HEK293 (cell line): ENCODE measurements at regions not wholly inside any gene's neighbourhood (a gene's known extent, or its start where the extent isn't known, plus 50 kb on each side); places are given as distances from the start of the nearest gene placed in this dataset.

Source experiments
- CTCF ChIA-PET: fragments of 350-600 bp; formaldehyde crosslinking; extraction: SDS; loops from one replicate; lab custom pipeline; 2021; ENCODE audit warnings: antibody characterized with exemption; lab: Yijun Ruan, JAX
- POLR2A ChIA-PET: fragments of 300-600 bp; formaldehyde crosslinking; extraction: SDS; loops from one replicate; lab custom pipeline; 2020; ENCODE audit warnings: antibody characterized with exemption, inconsistent platforms; lab: Yijun Ruan, JAX
- H3K27ac ChIP-seq: fragments of 200-500 bp; sonication (Bioruptor generic); 2 replicates; pipeline ENCODE4 v1.5.1; 2014; ENCODE audit warnings: low read depth, low read length, control low read depth, inconsistent platforms; ENCODE audit errors: extremely low read depth
- H3K36me3 ChIP-seq, 2 experiments: fragments of 200-500 bp in 1 of 2; sonication (Bioruptor generic) in 1 of 2; 1 replicate in 1 of 2; 2 replicates in 1 of 2; pipeline ENCODE4 v1.5.1; 2014 to 2017; ENCODE audit warnings: inconsistent platforms in 2 of 2, low read length in 2 of 2; ENCODE audit not compliant: control insufficient read depth in 2 of 2, insufficient read depth in 1 of 2
- H3K4me1 ChIP-seq: fragments of 200-500 bp; sonication (Bioruptor generic); 2 replicates; pipeline ENCODE4 v1.5.1; 2014; ENCODE audit warnings: mild to moderate bottlenecking, low read length, inconsistent platforms; ENCODE audit not compliant: control insufficient read depth, insufficient read depth
- H3K4me3 ChIP-seq: 2 replicates; pipeline ENCODE4 v1.5.1; 2011; ENCODE audit warnings: low read depth, mild to moderate bottlenecking, control low read depth, low read length, moderate library complexity
- H3K9me3 ChIP-seq: fragments of 200-500 bp; sonication (Bioruptor generic); 2 replicates; pipeline ENCODE4 v1.5.1; 2014; ENCODE audit warnings: low read depth, low read length, inconsistent platforms; ENCODE audit not compliant: control insufficient read depth, insufficient read depth
- KLF9 ChIP-seq: fragments of 450-650 bp; formaldehyde crosslinking; IDR thresholded peaks from 2 replicates; pipeline ENCODE4 v1.5.1; 2016; ENCODE audit warnings: missing biosample characterization, missing genetic modification characterization, low read depth
- MEIS1 ChIP-seq: sonication (generic); formaldehyde crosslinking; IDR thresholded peaks from 2 replicates; pipeline ENCODE4 v1.8.1; 2022; ENCODE audit warnings: missing genetic modification reagents, mild to moderate bottlenecking, borderline replicate concordance
- PRDM1 ChIP-seq: fragments of 450-650 bp; formaldehyde crosslinking; IDR thresholded peaks from 2 replicates; pipeline ENCODE4; 2016; ENCODE audit warnings: missing biosample characterization, missing genetic modification characterization
- PRDM4 ChIP-seq: fragments of 450-650 bp; formaldehyde crosslinking; IDR thresholded peaks from 2 replicates; pipeline ENCODE4 v1.5.1; 2017; ENCODE audit warnings: missing biosample characterization, missing genetic modification characterization
- PRDM6 ChIP-seq: fragments of 450-650 bp; formaldehyde crosslinking; IDR thresholded peaks from 2 replicates; pipeline ENCODE4 v1.5.1; 2017; ENCODE audit warnings: missing biosample characterization, missing genetic modification characterization
- TCF7L2 ChIP-seq: IDR thresholded peaks from 2 replicates; pipeline ENCODE4 v1.6.1; 2011; ENCODE audit warnings: low read depth, mild to moderate bottlenecking, inconsistent platforms, low read length, moderate library complexity, borderline replicate concordance
- ZBTB26 ChIP-seq: fragments of 450-650 bp; formaldehyde crosslinking; optimal IDR thresholded peaks from 2 replicates; pipeline ENCODE3; 2016; ENCODE audit warnings: missing biosample characterization, mild to moderate bottlenecking, missing genetic modification characterization
- ZNF112 ChIP-seq: fragments of 450-650 bp; formaldehyde crosslinking; IDR thresholded peaks from 2 replicates; pipeline ENCODE4 v1.5.0; 2017; ENCODE audit warnings: missing biosample characterization, missing genetic modification characterization
- ZNF274 ChIP-seq, 2 experiments: fragments of 200-500 bp in 1 of 2; fragments of 450-650 bp in 1 of 2; sonication (Bioruptor generic) in 1 of 2; formaldehyde crosslinking in 1 of 2; IDR thresholded peaks; 2 replicates each; pipeline versions ENCODE4 v1.5.1 to v1.6.1; 2014 to 2016; ENCODE audit warnings: borderline replicate concordance in 1 of 2, inconsistent platforms in 1 of 2, low read length in 1 of 2, missing biosample characterization in 1 of 2, missing genetic modification characterization in 1 of 2
- ZNF341 ChIP-seq: fragments of 450-650 bp; formaldehyde crosslinking; IDR thresholded peaks from 2 replicates; pipeline ENCODE4; 2016; ENCODE audit warnings: low read depth, missing biosample characterization, missing genetic modification characterization
- ZNF398 ChIP-seq: fragments of 450-650 bp; formaldehyde crosslinking; IDR thresholded peaks from 2 replicates; pipeline ENCODE4 v1.5.1; 2017; ENCODE audit warnings: missing biosample characterization, missing genetic modification characterization
- ZNF404 ChIP-seq: fragments of 450-650 bp; formaldehyde crosslinking; IDR thresholded peaks from 2 replicates; pipeline ENCODE4 v1.5.1; 2017; ENCODE audit warnings: missing biosample characterization, missing genetic modification characterization
- ZNF501 ChIP-seq: fragments of 450-650 bp; formaldehyde crosslinking; IDR thresholded peaks from 2 replicates; pipeline ENCODE4 v1.5.1; 2016; ENCODE audit warnings: missing biosample characterization, missing genetic modification characterization
- ZNF692 ChIP-seq: fragments of 450-650 bp; formaldehyde crosslinking; IDR thresholded peaks from 2 replicates; pipeline ENCODE4 v1.5.1; 2016; ENCODE audit warnings: missing biosample characterization, missing genetic modification characterization
- ZNF777 ChIP-seq: fragments of 450-650 bp; formaldehyde crosslinking; IDR thresholded peaks from 2 replicates; pipeline ENCODE4 v1.5.1; 2017; ENCODE audit warnings: missing biosample characterization, missing genetic modification characterization, borderline replicate concordance

DNA sequence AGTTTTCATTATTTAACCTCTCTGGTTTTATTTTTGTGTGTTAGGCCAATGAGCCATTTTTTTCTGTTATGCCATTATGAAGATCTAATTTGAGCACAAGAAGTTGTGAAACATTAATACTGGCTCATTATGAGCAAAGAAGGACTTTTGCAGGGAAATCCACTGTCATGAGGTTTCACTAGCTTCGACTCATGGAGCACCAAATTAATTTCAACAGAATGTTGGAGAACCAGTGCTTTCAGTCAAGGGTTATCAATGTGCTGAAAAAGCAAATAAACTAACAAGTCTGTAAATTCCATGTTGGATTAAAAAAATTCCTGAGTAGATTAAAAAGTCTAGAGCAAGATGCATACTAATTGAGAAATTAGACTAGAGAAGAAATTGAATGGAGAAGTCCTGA lies 594.2 kb upstream of the FZD8 start:
- Histone ChIP-seq H3K9me3 (no peaks in the 10 kb centered on the region; the same call in 1 of the 2 replicates), H3K4me1 (no peaks in the 10 kb centered on the region), H3K36me3 (no peaks in the 10 kb centered on the region), H3K4me3 (no peak overlapping the region), H3K27ac (no peak overlapping the region)
- TF ChIP-seq ZBTB26 (tag by site-specific recombination) (no peak), ZNF501 (tag by site-specific recombination) (no peak), ZNF274 (IDR thresholded peaks at IDR 0.05; ENCODE audit: low read length) (no peak), ZNF274 (tag by site-specific recombination; IDR thresholded peaks at IDR 0.05; ENCODE audit: borderline replicate concordance) (no peak), PRDM1 (tag by site-specific recombination) (no peak), KLF9 (tag by site-specific recombination) (no peak)
- CTCF ChIA-PET, result no interaction called here
- POLR2A ChIA-PET, result no interaction called here

DNA sequence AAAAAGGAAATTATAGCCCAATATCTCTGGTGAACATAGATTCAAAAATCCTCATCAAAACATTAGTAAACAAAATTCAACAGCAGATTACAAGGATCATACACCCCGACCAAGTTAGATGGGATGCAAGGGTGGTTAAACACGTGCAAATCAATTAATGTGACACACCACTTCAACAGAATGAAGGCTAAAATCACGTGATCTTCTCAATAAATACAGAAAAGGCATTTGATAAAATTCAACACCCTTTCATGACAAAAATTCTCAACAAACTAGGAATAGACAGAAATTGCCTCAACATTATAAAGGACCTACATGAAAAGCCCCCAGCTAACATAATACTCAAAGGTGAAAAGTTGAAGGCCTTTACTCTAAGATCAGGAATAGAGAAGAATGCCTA lies 590.8 kb upstream of the FZD8 start:
- Histone ChIP-seq H3K9me3 (no peaks in the 10 kb centered on the region), H3K4me3 (no peak overlapping the region), H3K27ac (no peak overlapping the region), H3K4me1 (no peaks in the 10 kb centered on the region), H3K36me3 (no peaks in the 10 kb centered on the region)
- ChIA-PET POLR2A (no interaction called here), CTCF (no interaction called here)
- TF ChIP-seq ZNF341 (tag by site-specific recombination) (no peak), TCF7L2 (no peak), PRDM6 (no peak), ZNF404 (no peak), PRDM4 (tag by site-specific recombination) (no peak), ZNF692 (tag by site-specific recombination) (no peak), ZNF112 (no peak), ZNF777 (no peak), ZNF398 (tag by site-specific recombination) (no peak), MEIS1 (CRISPR knock-in tag) (no peak)
